ENCODE measurements at regions not wholly inside any gene's neighbourhood (a gene's known extent, or its start where the extent isn't known, plus 50 kb on each side); places are given as distances from the start of the nearest gene placed in this dataset.

DNA sequence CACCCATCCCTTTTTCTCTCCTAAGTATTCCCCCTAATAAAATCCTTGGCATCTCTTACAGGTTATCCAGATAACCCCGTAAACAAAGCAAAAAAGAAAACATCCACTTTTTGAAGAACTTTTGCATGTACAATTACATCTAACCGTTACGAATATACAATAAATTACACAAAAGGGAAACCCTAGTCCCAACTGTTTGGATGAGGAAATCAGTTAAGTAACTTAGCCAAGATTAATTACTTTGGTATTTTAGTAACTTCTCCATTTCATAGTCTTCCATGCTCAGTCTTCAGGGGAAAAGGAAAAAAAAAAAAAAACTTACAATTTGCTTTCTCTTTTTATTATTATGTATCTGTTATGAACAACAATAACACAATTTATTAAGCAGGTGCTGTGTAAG lies 212.9 kb downstream of the ACTL7B start:
- ATAC-seq, result no peak

DNA sequence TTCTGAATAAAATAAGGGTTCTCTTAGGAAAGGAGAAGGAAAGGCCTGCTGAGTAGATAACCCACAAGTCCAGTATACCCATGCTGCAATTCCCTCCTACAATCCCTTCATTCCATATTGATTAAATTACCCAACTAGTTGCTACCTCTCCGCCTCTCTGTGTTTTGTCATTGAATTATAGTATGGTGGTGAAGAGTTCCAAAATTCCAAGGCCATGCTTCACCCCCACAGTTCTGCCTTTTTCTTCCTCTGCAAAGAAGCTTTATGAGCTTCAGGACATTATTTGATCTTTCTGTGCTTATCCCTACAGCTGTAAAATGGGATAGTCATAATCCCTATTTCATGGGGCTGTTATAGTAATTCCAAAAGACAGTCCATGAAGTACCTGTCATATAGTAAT lies 215.6 kb downstream of the ACTL7B start:
- no peak for ATAC-seq

DNA sequence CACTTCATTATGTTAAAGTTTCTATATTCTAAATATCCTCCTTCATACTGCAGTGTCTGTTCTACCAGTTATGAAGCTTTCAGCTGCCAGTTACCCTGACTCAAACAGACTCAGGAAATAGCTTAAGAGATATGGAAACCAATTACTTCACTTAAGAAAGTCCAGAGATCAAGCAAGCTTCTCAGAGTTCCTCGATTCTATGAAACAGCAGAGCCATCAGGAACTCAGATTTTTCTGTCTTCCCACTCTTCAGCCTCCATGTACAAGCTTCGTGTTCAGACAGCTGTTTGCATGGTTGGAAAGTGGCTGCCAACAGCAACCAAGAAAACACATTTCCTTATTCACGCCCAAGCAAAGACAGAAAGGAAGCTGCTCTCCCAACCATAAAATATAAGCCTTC lies 216.1 kb downstream of the ACTL7B start:
- no peak for ATAC-seq

DNA sequence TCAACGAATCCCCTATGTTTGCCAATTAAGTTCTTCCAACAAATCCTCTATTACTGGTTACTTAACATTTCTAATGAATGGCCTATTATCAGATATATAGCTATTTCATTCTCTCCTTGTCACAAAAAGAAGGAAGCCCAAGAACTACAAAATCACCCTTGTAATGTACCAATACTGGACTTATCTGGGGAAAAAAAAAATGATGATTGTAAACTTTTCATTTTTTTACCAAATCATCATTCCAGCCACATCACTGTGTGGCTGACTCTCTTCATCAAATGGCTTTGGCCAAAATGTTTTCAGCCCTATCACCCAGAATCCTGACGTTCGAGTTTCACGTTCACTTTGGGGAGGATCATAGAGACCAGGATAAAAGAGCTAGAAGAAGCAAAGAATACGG lies 216.7 kb downstream of the ACTL7B start:
- ATAC-seq, result no peak

DNA sequence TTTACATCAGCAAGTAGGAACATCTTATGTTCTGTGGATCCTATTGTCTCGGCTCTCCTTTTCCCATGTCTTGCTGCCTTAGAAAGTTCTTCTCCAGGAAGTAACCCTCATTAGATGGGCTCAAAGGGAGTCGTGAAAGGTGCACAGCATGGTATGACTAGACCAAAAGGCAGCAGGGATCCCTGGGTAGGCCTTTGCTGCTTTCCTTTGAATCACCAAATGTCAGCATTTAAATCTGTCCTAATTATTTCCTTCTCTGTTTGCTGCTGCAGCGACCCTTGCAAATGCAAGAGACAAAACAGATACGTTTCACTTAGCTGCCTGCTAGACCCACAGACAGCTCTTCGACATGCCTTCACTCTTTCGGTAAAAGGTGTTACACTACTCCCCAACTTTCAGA lies 218.4 kb downstream of the ACTL7B start:
- ATAC-seq, result no peak

DNA sequence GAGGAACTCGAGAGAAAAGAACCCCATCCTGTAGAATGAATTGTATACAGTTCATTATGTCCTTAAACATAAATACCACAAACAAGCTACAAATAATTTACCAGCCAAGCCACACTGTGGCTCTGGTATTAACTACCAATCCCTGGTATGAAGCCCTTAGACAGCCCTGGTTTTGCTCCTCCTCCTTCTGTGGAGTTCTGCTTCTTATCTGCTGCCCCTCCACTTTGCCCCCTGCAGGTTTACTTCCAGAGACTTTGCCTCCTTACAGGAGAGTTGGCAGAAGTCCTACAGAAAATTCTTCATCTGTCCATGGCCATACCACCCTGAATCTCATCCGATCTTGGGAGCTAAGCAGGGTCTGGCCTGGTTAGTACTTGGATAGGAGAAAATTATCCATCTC lies 219.8 kb downstream of the ACTL7B start:
- ATAC-seq, result no peak

DNA sequence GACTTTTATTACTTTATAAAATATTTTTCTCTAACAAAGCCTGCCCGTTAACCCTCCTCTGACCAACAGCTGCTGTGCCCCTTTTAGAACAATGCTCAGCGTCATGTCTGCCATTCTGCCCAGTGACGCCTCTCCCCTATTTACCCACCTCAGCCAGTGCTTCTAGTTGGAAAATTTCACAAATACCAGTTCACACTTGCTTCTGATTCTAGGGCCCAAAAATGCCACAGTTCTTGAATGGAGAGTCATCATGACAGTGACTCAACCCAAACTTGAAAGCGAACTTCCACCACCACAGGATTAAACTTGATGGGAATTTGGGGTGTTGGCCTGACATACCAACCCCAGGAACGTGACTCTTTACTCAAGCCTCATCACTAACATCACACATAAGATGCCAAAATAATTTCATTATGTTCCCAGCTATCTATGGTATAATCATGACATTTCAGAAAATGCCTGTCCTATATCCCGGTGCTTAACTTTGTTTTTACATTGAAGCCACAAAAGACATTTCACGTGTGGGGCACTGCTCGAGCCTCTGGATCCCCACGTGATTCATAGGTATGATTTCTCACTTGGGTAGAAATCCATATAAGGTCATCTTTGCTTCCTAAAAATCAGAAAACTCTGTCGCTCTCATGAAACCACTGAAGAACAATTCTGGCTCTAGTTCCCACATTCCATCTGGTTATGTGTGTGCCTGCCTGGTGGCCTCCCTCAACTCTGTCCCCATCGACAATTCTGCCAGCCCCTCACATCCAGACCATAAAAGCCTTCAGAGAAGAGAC lies 220.9 kb downstream of the ACTL7B start:
- no peak for ATAC-seq

DNA sequence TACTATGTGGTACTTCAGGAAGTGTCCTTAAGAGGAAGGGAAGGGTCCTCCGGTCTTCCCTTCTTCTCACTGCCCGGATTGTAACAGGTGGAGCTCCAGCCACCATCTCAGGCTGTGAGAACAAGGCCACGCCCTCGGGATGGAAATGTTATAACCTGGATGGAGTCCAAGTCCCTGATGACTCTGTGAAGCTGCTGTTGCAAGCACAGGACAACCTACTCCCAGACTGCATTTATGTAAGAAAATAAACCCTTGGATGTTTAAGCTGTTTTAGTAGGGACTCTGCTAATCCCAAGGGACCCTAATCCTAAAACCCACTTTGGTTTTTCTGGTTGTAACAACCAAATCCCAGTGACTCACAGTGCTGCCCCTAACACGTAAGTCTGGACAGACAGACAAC lies 221.6 kb downstream of the ACTL7B start:
- ATAC-seq, result no peak

DNA sequence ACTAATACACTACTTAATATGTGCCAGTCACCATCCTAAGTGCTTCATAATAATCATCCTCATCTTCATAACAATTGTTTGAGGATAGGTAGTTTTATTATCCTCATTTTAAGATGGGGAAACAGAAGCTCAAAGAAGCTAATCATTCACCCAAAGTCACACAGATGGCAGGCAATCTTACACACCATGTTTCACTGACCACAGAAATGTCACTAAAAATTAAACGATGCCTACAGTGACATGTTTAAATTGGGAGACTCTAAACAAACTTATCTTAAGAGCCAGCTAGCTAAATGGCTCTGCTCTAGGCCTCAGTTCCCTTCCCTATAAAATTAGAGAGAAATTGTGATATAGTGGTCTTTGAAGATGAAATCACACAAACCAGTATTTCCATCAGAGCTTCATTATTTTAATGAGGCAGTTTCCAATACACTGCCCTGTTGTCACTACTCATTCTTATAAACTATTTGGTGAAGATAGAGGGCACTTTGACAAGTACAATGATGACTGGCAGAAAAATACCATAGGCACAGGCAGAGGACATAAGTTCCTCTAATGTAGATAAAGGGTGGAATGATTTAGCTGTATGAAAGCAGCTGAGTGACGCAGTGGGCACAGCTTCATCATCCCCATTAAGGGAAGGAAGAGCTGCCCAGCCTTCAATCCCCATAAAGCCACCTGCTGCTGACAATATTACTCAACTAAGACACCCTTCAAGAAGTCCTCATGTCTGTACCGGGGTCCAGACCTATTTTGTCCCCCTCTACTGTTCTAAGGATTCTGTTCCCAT lies 224.1 kb downstream of the ACTL7B start:
- ATAC-seq, result no peak

DNA sequence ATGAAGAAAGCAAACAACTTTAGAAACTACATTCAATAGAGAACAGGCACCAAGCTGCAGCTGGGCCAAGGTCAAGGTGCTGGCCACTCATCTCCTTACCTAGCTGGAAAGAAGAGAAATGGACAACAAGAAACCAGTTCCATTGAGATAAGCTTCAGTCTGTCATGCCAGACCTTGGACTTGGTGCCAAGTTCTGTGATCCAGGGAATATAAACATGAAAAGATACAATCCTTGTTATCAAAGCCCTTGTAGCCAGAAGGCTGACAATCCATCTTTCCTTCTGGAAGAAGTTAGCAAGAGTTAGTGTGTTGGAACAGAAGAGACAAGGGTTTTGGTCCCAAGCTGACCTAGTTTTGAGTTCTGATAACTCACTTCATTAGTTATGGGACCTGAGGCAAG lies 227.5 kb downstream of the ACTL7B start:
- ATAC-seq, result no peak

DNA sequence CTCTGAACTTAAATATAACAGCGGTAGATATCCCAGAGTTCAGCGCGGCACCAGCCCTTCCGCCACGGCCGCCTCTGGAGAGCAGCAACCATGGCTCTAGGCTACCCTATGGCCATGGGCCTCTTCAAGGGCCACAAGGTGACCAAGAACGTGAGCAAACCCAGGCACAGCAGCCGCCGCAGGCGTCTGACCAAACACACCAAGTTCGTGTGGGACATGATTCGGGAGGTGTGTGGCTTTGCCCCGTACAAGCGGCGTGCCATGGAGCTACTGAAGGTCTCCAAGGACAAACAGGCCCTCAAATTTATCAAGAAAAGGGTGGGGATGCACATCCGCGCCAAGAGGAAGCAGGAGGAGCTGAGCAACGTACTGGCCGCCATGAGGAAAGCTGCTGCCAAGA lies 229.0 kb downstream of the ACTL7B start:
- ATAC-seq, result no peak

DNA sequence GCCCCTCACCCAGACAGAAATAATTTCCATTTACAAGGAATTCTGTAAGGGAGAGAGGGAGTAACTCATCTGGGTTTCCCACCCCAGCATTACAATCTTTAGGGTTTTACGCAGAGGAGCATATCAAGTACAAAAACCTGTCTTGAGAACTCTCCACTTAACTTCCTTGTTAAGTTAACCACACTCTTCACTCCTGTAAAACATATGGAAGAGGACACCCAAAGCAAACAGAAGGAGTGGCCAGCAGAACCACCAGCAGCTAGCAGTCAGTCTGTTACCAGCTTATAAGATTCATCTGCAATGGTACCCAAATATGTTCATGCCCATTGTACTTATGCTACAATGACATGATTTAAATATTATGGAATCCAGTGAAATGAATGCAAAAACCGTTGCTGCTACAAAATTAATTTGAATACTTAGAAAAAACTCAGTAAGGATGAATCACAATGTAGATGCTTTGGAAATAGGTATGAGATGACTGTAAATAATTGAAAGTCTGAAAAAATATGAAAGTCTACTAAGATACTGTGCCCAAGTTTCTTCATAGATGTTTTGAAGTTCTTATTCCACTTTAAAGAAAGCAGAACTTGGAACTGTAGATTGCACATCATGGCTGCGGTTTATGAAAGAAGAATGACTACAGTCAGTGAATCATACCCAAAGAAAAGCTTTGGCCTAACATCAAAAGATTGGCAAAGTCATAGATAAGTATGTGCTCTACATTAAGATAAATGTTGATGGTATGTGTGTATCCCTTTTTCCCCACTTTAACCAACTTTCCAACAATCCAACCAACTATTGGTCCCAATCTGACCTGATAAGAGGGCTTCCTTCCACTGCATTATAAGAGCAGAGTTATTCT lies 233.6 kb downstream of the ACTL7B start:
- ATAC-seq, result no peak

DNA sequence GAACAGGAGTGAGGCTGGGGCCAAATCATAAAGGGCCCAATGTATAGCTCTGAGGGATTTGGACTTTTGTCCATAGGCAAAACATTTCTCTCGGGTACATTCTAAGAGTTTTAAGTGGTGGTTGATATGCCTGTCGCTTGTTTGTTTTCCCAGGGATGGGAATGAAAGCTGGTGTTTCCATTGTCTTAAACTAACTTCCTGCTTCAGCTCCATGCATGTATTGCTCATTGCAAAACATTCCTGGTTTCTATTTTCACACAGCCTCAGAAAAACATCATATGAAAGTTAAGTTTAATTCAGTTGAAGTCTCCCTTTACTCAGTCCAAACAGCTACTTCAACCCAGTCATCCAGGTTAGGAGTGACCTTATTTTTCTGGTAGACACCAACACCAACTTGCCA lies 235.0 kb downstream of the ACTL7B start:
- no peak for ATAC-seq

DNA sequence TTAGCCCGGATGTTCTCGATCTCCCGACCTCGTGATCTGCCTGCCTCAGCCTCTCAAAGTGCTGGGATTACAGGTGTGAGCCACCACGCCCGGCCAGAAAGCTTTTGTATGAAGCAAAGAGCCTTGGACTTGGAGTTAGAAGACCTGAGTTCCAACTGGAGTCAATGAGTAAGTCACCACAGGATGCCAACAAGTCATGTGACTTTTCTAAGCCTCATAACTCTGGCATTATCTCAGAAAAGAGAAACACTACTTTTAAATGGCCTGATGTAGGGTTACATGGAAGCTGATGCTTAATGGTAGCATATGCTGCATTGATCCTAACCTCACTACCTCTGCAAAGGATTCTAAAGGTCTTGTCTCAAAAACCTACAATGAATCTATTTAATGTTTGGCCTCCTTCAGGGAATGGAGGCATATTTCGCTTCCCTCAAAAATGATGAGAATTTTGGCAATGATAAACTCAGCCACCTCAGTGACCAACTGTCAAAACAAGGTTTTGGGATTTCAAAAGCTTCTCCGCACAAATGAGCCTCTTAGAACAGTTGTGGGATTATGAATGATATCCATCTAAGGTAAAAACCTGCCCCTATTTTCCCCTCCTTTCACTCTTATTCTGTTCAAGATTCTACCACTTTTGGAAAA lies 236.8 kb downstream of the ACTL7B start:
- no peak for ATAC-seq

DNA sequence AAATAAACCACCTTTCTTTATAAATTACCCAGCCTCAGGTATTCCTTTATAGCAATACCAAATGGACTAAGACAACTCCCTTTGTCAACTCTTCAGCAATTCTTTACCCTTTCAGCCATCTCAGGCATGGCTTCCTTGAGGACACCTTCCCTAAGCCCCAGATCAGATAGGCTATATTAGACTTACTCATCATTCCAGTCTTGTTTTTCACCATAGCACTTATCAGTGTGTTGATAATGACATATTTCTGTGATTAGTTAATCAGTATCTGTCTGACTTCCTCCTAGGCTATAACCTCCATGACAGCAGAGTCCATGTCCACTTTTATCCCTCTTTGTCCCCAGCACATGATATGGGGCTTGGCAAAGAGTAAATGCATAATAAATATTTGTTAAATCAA lies 238.1 kb downstream of the ACTL7B start:
- ATAC-seq, result no peak

DNA sequence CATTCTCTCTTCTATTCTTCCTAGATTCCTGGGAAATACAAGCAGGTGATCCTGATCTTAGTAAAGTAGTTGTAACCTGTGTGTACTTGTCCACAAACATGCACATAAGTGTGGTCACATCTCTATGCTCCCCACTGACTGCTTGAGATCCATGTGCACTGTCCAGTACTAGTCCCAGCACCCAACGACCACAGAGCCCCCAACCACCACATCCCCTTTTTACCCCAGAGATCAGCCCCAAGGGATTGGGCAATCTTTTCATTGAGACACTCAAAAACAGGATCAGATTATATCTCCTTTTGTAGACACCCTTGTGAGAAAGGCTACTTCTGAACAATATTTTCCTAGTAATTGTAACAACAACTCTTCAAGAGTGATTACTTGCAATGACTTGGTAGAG lies 240.6 kb downstream of the ACTL7B start:
- ATAC-seq, result no peak

DNA sequence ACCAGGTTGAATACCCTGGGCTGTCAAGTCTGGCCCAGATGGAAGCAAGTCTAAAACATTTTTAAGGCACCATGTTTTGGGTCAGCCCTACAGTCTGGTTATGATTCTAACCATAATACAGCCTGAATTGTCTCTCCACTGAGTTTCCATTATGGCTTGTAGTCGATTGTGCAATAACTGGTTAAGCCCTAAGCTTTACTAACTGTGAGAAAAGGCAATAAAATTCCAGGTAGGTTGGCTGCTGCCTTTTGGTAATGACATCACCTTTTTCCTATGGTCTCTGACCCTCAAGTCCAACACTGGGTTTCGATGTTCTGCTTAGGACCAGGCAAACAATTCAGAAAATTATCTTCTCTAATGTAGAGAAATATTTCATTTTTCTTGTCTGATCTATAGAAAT lies 243.3 kb downstream of the ACTL7B start:
- no peak for ATAC-seq

DNA sequence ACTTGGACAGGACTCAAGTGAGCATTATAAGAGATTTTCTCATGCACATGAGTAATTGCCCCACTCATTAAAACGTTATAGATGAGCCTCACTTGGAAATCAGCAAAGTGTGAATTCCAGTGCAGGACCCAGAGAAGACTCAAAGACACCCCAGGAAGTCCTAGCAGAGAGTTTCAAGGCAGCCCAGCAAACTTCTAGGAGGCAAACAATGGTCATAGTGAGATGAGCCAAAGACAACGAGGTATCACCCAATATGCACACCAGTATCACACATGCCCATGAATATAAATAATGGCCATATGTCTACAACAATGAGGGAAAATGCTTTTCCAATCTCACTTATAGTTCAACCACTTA lies 245.9 kb downstream of the ACTL7B start:
- no peak for ATAC-seq

DNA sequence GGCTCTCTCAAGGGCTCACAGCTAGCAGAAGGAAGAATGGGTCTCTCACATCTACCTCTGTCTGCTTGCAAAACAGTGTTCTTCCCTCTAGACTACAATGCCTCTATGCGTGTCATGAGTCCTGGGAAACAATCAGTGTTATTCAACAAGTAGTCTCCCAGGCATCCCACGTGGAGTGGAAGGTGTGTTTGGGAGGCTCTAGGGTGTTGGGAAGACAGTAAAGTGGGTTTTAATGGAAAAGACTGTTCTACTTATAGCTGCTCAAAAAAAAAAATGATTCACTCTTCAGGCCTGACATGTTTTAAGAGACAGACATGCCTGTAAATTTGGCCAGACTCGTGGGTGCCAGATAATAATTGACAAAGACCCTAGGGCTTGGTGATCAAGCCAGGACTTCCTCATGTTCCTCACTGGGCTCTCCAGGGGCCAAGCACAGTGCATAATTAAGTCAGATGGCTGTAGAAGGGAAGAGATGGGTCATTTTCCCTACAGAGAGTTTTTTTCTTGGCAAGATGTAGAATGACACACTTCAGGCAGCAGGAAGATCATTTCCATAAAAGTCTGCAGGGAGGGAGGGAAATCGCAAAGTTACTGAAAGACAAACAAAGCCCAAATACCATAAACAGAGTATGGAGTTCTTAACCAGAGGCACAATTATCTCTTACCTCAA lies 246.4 kb downstream of the ACTL7B start:
- ATAC-seq, result no peak

DNA sequence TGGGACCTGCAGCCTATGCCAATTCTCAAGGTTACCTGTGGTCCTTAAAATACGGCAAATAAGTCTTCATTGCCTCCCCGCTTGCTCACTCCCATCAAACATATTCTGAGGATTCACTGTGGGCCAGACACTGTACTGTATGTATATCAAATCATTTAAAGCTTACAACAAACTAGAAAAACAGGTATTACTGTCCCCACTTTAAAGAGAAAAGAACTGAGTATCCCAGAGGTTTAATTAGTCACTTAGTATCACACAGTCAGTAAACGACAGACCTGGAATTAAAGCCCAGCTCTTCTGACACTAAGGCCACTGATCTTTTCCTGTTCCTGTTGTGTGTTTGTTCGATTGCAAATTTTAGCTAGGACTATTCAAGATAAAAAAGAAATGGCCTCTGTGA lies 248.2 kb downstream of the ACTL7B start:
- no peak for ATAC-seq

DNA sequence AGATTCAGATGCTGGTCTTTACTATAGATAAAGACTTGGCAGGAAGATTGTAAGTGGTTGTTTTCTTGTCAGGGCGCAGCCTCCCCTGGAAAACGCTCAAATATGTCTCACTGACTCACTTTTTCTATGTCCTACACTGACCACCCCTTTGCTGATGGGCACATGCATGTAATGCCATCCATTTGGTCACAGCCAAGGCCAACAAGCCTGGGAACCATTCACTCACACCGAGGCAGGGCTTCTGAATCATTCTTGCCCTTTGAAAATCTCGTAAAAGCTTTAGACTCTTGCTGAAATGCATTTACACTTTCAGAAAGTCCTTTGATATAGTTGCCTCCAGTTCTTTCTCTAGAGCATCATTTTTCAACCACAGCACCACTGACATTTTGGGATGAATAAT lies 249.4 kb downstream of the ACTL7B start:
- no peak for ATAC-seq

DNA sequence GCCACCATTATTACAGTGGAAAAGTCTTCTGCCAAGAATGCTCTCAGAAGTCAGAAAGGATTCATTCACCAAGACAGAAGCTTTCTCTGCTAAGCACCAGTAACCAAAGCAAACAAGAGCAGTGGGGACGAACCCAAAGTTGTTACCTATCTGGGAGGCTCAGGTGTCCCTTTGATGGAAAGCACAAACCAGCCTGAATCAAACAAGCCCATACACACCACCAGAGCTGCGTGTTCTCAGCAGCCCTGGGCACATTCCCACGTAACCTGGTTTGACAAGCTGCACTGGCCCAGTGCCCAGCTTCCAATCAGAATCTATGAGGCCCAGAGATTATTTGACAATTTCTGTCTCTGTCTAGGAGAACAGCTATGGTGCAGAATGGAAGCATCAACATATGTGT lies 252.6 kb downstream of the ACTL7B start:
- ATAC-seq, result no peak

DNA sequence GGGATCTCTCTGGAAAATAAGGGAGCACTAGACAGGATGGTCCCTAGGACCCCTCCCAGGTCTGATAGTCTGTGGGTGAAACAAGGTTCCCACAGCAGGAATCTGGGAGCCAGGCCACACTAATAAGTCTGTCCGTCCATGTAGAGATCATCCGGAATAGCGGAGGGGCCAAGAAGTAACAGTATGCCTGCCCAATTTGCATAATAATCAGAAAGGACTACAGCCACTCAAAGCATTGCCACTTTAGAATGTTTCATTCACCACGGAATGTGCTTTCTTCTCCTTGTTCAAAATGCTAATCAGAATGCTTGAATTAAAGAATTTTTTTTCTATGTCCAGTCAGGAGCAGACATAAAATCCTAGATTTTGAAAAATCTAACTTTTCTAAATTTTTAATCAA lies 254.9 kb downstream of the ACTL7B start:
- no peak for ATAC-seq

Data from activated CD4-positive, CD25-positive, alpha-beta regulatory T cell treated with anti-CD3 and anti-CD28 coated beads, Interleukin-2, amount 50 U/mL, for 24 hours (primary cell).